ENCODE measurements at regions not wholly inside any gene's neighbourhood (a gene's known extent, or its start where the extent isn't known, plus 50 kb on each side); places are given as distances from the start of the nearest gene placed in this dataset.

- TF ChIP-seq POLR2A (IDR thresholded peaks at IDR 0.05) = no peak
- TF ChIP-seq CTCF (IDR thresholded peaks at IDR 0.05) = no peak
Observed at GRCh38 chr6:140827593-140827992, 1305.1 kb upstream of the GJE1 start.

Measured in Peyer's patch (tissue), 4 donors.